ENCODE measurements at regions not wholly inside any gene's neighbourhood (a gene's known extent, or its start where the extent isn't known, plus 50 kb on each side); places are given as distances from the start of the nearest gene placed in this dataset.

DNA sequence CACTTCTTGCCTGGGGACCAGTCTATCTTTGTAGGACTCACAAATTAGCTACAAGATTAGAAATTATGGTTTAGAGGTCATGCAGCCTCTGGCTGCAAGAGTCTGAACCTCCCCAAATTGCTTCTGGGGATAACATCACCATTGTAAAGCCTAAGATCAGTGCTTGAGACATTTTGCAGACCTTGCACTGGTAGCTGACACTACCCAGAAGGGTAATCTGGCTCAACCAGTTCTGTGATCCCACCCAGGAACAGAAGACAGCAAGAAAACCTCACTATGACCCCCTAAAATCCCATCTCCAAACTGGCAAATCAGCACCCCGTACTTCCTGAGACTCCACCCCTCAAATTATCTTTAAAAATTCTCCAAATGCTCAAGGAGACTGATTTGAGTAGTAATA, 58.2 kb upstream of the CDK13 start:
- Mint-ChIP-seq H3K9me3 (no peaks in the 10 kb centered on the region), H3K4me1 (ENCODE audit: unreplicated experiment) (peaks cover 7% of the 10 kb centered on the region), H3K27ac (peak overlapping the region; percentile 96), H3K27me3 (no peaks in the 10 kb centered on the region), H3K4me3 (peak overlapping the region; percentile 59), H3K36me3 (no peaks in the 10 kb centered on the region)
- no peak for DNase-seq (ENCODE audit: extremely low spot score, unreplicated experiment)
- TF ChIP-seq CTCF (conservative IDR thresholded peaks at IDR 0.05), result no peak

DNA sequence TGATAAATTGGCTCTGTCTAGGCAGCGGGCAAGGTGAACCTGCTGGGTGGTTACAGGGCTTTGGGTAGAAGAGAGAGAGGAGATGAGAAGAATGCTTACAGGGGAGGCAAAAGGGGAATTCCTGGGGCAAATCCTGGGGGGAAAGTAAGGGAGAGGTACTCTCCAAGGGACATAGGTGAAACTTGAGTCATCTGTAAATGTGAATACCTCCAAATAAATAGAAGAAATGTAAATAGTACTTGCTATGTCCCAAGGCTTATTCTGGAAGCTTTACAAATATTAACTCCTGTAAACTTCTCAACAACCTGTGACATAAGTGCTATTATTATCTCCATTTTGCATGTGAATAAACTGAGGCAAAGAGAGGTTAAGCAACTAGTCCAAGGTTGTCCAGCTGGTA, 57.7 kb upstream of the CDK13 start:
- H3K4me1 Mint-ChIP-seq (ENCODE audit: unreplicated experiment), result peaks cover 7% of the 10 kb centered on the region
- no peaks in the 10 kb centered on the region for H3K36me3 Mint-ChIP-seq
- H3K27me3 Mint-ChIP-seq, result no peaks in the 10 kb centered on the region
- H3K4me3 Mint-ChIP-seq, result peak overlapping the region; percentile 59
- H3K27ac Mint-ChIP-seq, result peak overlapping the region; percentile 96
- TF ChIP-seq CTCF (conservative IDR thresholded peaks at IDR 0.05), result no peak
- no peaks in the 10 kb centered on the region for H3K9me3 Mint-ChIP-seq
- no peak for DNase-seq (ENCODE audit: extremely low spot score, unreplicated experiment)

GRCh38 chr7:39894904-39895303, 55.2 kb upstream of the CDK13 start:
- DNase-seq (ENCODE audit: extremely low spot score, unreplicated experiment), result no peak
- no peaks in the 10 kb centered on the region for H3K9me3 Mint-ChIP-seq
- H3K27me3 Mint-ChIP-seq, result peaks cover 3% of the 10 kb centered on the region
- H3K4me1 Mint-ChIP-seq (ENCODE audit: unreplicated experiment), result peaks cover 7% of the 10 kb centered on the region
- no peaks in the 10 kb centered on the region for H3K36me3 Mint-ChIP-seq
- H3K4me3 Mint-ChIP-seq, result no peak overlapping the region
- TF ChIP-seq CTCF (conservative IDR thresholded peaks at IDR 0.05), result no peak
- peak overlapping the region; percentile 57 for H3K27ac Mint-ChIP-seq

DNA sequence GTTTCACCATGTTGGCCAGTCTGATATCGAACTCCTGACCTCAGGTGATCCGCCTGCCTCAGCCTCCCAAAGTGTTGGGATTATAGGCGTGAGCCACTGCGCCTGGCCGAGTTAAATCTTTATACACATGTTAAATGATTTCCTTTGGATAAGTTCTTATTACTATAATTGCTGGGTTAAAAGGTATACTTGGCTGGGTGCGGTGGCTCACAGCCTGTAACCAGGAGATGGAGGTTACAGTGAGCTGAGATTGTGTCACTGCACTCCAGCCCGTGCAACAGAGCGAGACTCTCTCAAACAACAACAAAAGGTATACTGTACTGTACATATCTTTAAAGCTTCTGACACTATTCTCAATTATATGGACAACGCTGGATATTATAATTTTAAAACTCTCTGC, 53.2 kb upstream of the CDK13 start:
- Mint-ChIP-seq H3K4me1 (ENCODE audit: unreplicated experiment) (peaks cover 6% of the 10 kb centered on the region), H3K36me3 (no peaks in the 10 kb centered on the region), H3K27ac (peak overlapping the region; percentile 72), H3K4me3 (peak overlapping the region; percentile 61), H3K27me3 (peaks cover 3% of the 10 kb centered on the region), H3K9me3 (no peaks in the 10 kb centered on the region)
- no peak for TF ChIP-seq CTCF (conservative IDR thresholded peaks at IDR 0.05)
- DNase-seq (ENCODE audit: extremely low spot score, unreplicated experiment), result no peak

- TF ChIP-seq CTCF (conservative IDR thresholded peaks at IDR 0.05), result no peak
- Mint-ChIP-seq H3K9me3 (no peaks in the 10 kb centered on the region), H3K27me3 (peaks cover 3% of the 10 kb centered on the region), H3K36me3 (no peaks in the 10 kb centered on the region), H3K27ac (no peak overlapping the region), H3K4me1 (ENCODE audit: unreplicated experiment) (no peaks in the 10 kb centered on the region), H3K4me3 (no peak overlapping the region)
- no peak for DNase-seq (ENCODE audit: extremely low spot score, unreplicated experiment)
Observed at GRCh38 chr7:39898867-39899266, 51.2 kb upstream of the CDK13 start.
